Tibial nerve (tissue), 3 donors: ENCODE measurements at regions not wholly inside any gene's neighbourhood (a gene's known extent, or its start where the extent isn't known, plus 50 kb on each side); places are given as distances from the start of the nearest gene placed in this dataset.

ENCODE experiments used
- POLR2A ChIP-seq, 2 donors: fragments of 450-650 bp; IDR thresholded peaks; one replicate each; pipeline ENCODE4 v1.6.1; 2017; ENCODE audit warnings: antibody characterized with exemption in 2 of 2, mild to moderate bottlenecking in 2 of 2, moderate library complexity in 2 of 2
- TF ChIP-seq, protein P1 (sequence below), 5 experiments: fragments of 200-600 bp in 3 of 5; fragments of 450-650 bp in 2 of 5; sonication (generic) in 3 of 5; IDR thresholded peaks; one replicate each; pipeline ENCODE4 v1.5.1; 2016 to 2019; ENCODE audit warnings: antibody characterized with exemption in 5 of 5, mild to moderate bottlenecking in 3 of 5, moderate library complexity in 2 of 5

DNA sequence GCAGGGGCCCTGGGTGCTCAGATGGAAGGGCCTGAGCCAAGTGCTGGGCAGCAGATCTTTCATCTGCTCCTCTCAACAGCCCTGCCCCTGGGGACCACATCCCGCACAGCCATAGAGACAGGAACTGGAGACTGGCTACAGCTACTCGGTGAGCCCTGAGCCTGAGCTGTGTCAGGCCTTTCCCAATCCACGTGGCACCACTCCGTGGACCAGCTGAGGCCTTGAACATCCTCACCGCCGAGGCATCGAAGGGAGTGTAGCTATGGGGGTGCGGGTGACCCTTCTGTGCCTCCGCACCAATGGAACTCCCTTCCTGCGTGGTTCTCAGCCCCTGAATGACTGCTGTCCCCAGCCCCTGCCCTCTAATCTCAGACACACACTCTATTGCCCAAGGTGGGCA lies 362.7 kb upstream of the SHH start:
- TF ChIP-seq, protein P1, sequence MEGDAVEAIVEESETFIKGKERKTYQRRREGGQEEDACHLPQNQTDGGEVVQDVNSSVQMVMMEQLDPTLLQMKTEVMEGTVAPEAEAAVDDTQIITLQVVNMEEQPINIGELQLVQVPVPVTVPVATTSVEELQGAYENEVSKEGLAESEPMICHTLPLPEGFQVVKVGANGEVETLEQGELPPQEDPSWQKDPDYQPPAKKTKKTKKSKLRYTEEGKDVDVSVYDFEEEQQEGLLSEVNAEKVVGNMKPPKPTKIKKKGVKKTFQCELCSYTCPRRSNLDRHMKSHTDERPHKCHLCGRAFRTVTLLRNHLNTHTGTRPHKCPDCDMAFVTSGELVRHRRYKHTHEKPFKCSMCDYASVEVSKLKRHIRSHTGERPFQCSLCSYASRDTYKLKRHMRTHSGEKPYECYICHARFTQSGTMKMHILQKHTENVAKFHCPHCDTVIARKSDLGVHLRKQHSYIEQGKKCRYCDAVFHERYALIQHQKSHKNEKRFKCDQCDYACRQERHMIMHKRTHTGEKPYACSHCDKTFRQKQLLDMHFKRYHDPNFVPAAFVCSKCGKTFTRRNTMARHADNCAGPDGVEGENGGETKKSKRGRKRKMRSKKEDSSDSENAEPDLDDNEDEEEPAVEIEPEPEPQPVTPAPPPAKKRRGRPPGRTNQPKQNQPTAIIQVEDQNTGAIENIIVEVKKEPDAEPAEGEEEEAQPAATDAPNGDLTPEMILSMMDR (IDR thresholded peaks at IDR 0.05): no peak
- no peak for TF ChIP-seq POLR2A (IDR thresholded peaks at IDR 0.05)
